Vagina (tissue), 2 donors: ENCODE measurements at regions not wholly inside any gene's neighbourhood (a gene's known extent, or its start where the extent isn't known, plus 50 kb on each side); places are given as distances from the start of the nearest gene placed in this dataset.

Experiments used
- DNase-seq, 2 donors: peaks; one replicate each; pipeline ENCODE4 v3.0.0-alpha.2; 2017; ENCODE audit errors: extremely low spot score in 2 of 2
- H3K27ac ChIP-seq: fragments of 200-600 bp; sonication (generic); one replicate; pipeline ENCODE4 v1.5.1; 2019
- H3K27me3 ChIP-seq: fragments of 200-600 bp; sonication (generic); one replicate; pipeline ENCODE4 v1.5.1; 2019
- H3K36me3 ChIP-seq, 2 donors: fragments of 200-600 bp; sonication (generic); one replicate each; pipeline ENCODE4 v1.5.1; 2017 to 2019
- H3K4me1 ChIP-seq: fragments of 200-600 bp; sonication (generic); one replicate; pipeline ENCODE4 v1.5.1; 2019
- H3K4me3 ChIP-seq, 2 donors: fragments of 200-600 bp; sonication (generic); 1 replicate in 1 of 2; 2 replicates in 1 of 2; pipeline ENCODE4 v1.5.1; 2016 to 2019
- H3K9me3 ChIP-seq: fragments of 200-600 bp; sonication (generic); one replicate; pipeline ENCODE4 v1.5.1; 2019
- CTCF ChIP-seq, 3 experiments: fragments of 450-650 bp in 2 of 3; fragments of 200-600 bp in 1 of 3; sonication (generic) in 1 of 3; IDR thresholded peaks; one replicate each; pipeline ENCODE4 v1.5.1; 2017 to 2019; ENCODE audit warnings: antibody characterized with exemption in 3 of 3, mild to moderate bottlenecking in 2 of 3, moderate library complexity in 2 of 3
- POLR2A ChIP-seq, 2 donors: fragments of 450-650 bp; IDR thresholded peaks; one replicate each; pipeline ENCODE4 v1.6.1; 2017; ENCODE audit warnings: antibody characterized with exemption in 2 of 2, mild to moderate bottlenecking in 2 of 2, moderate library complexity in 2 of 2
- POLR2AphosphoS5 ChIP-seq, 2 donors: sonication (generic); formaldehyde crosslinking; IDR thresholded peaks; one replicate each; pipeline ENCODE4 v1.9.0; 2017; ENCODE audit warnings: antibody characterized with exemption in 2 of 2, mild to moderate bottlenecking in 2 of 2, low read depth in 1 of 2; ENCODE audit not compliant: insufficient read depth in 1 of 2
- intact Hi-C: fragments of 100-400 bp; cut with DNase I; formaldehyde crosslinking; loops from one replicate; pipeline ENCODE4 v1.15.1; 2023

GRCh38 chr9:118647331-118647730 is 721.9 kb downstream of the BRINP1 start:
- DNase-seq: no peak
- no peak overlapping the region for H3K4me3 ChIP-seq

GRCh38 chr9:118650417-118650816 is 718.8 kb downstream of the BRINP1 start:
- TF ChIP-seq CTCF (IDR thresholded peaks at IDR 0.05): no peak
- no peak for TF ChIP-seq POLR2A (IDR thresholded peaks at IDR 0.05)
- no peak for TF ChIP-seq POLR2AphosphoS5 (IDR thresholded peaks at IDR 0.05; ENCODE audit: insufficient read depth in 1 of 2, low read depth in 1 of 2)

More at GRCh38 chr9:118647331-118647730, 721.9 kb downstream of the BRINP1 start:
- intact Hi-C loops: no loop called here
- no peaks in the 10 kb centered on the region for H3K4me1 ChIP-seq
- TF ChIP-seq CTCF (IDR thresholded peaks at IDR 0.05) (no peak), POLR2A (IDR thresholded peaks at IDR 0.05) (no peak), POLR2AphosphoS5 (IDR thresholded peaks at IDR 0.05; ENCODE audit: insufficient read depth in 1 of 2, low read depth in 1 of 2) (no peak)
- no peaks in the 10 kb centered on the region for H3K9me3 ChIP-seq
- H3K27me3 ChIP-seq: no peaks in the 10 kb centered on the region
- H3K27ac ChIP-seq: no peak overlapping the region
- H3K36me3 ChIP-seq: no peaks in the 10 kb centered on the region

GRCh38 chr9:118651511-118651910 is 717.7 kb downstream of the BRINP1 start:
- no peaks in the 10 kb centered on the region for H3K9me3 ChIP-seq
- intact Hi-C loops: no loop called here
- H3K4me1 ChIP-seq: no peaks in the 10 kb centered on the region
- no peaks in the 10 kb centered on the region for H3K36me3 ChIP-seq
- TF ChIP-seq POLR2AphosphoS5 (IDR thresholded peaks at IDR 0.05; ENCODE audit: insufficient read depth in 1 of 2, low read depth in 1 of 2) (no peak), POLR2A (IDR thresholded peaks at IDR 0.05) (no peak), CTCF (IDR thresholded peaks at IDR 0.05) (no peak)
- no peak overlapping the region for H3K4me3 ChIP-seq
- no peaks in the 10 kb centered on the region for H3K27me3 ChIP-seq
- H3K27ac ChIP-seq: no peak overlapping the region
- DNase-seq: no peak

More at GRCh38 chr9:118650417-118650816, 718.8 kb downstream of the BRINP1 start:
- Histone ChIP-seq H3K27ac (no peak overlapping the region), H3K9me3 (no peaks in the 10 kb centered on the region), H3K27me3 (no peaks in the 10 kb centered on the region), H3K4me3 (no peak overlapping the region), H3K4me1 (no peaks in the 10 kb centered on the region), H3K36me3 (no peaks in the 10 kb centered on the region)
- no peak for DNase-seq
- intact Hi-C loops: no loop called here

GRCh38 chr9:118652258-118652657 is 717.0 kb downstream of the BRINP1 start:
- no peak overlapping the region for H3K4me3 ChIP-seq
- no peaks in the 10 kb centered on the region for H3K4me1 ChIP-seq
- no peaks in the 10 kb centered on the region for H3K27me3 ChIP-seq
- no peaks in the 10 kb centered on the region for H3K36me3 ChIP-seq
- H3K9me3 ChIP-seq: no peaks in the 10 kb centered on the region
- TF ChIP-seq CTCF (IDR thresholded peaks at IDR 0.05) (no peak), POLR2A (IDR thresholded peaks at IDR 0.05) (no peak), POLR2AphosphoS5 (IDR thresholded peaks at IDR 0.05; ENCODE audit: insufficient read depth in 1 of 2, low read depth in 1 of 2) (no peak)
- no peak overlapping the region for H3K27ac ChIP-seq
- intact Hi-C loops: no loop called here
- DNase-seq: no peak

GRCh38 chr9:118652912-118653311 is 716.3 kb downstream of the BRINP1 start:
- H3K4me1 ChIP-seq: no peaks in the 10 kb centered on the region
- no peaks in the 10 kb centered on the region for H3K9me3 ChIP-seq
- TF ChIP-seq POLR2A (IDR thresholded peaks at IDR 0.05) (no peak), POLR2AphosphoS5 (IDR thresholded peaks at IDR 0.05; ENCODE audit: insufficient read depth in 1 of 2, low read depth in 1 of 2) (no peak), CTCF (IDR thresholded peaks at IDR 0.05) (no peak)
- no peaks in the 10 kb centered on the region for H3K27me3 ChIP-seq
- no peak overlapping the region for H3K4me3 ChIP-seq
- intact Hi-C loops: no loop called here
- no peak overlapping the region for H3K27ac ChIP-seq
- H3K36me3 ChIP-seq: no peaks in the 10 kb centered on the region
- no peak for DNase-seq
